Liver (tissue), 8 donors: ENCODE measurements at regions not wholly inside any gene's neighbourhood (a gene's known extent, or its start where the extent isn't known, plus 50 kb on each side); places are given as distances from the start of the nearest gene placed in this dataset.

Source experiments
- DNase-seq: peaks from one replicate; pipeline ENCODE4 v3.0.0-alpha.2; 2017; ENCODE audit warnings: low spot score
- H3K27ac ChIP-seq, 2 donors: one replicate each; pipeline ENCODE4 v1.7.0; 2013; ENCODE audit warnings: inconsistent platforms in 2 of 2, low read length in 2 of 2, control low read depth in 1 of 2, low read depth in 1 of 2, mild to moderate bottlenecking in 1 of 2
- H3K27me3 ChIP-seq, 4 donors: one replicate each; pipeline versions ENCODE4 v1.6.1 to v1.7.0; 2013; ENCODE audit warnings: low read length in 3 of 4, inconsistent platforms in 1 of 4, mild to moderate bottlenecking in 1 of 4, moderate library complexity in 1 of 4; ENCODE audit not compliant: control insufficient read depth in 4 of 4, insufficient read depth in 4 of 4
- H3K36me3 ChIP-seq, 4 donors: one replicate each; pipeline versions ENCODE4 v1.6.1 to v1.7.0; 2013; ENCODE audit warnings: low read length in 3 of 4, mild to moderate bottlenecking in 3 of 4, low read depth in 1 of 4, moderate library complexity in 1 of 4; ENCODE audit not compliant: control insufficient read depth in 4 of 4, insufficient read depth in 3 of 4
- H3K4me1 ChIP-seq, 4 donors: one replicate each; pipeline versions ENCODE4 v1.6.1 to v1.7.0; 2013; ENCODE audit warnings: low read length in 3 of 4, mild to moderate bottlenecking in 3 of 4, moderate library complexity in 1 of 4; ENCODE audit not compliant: control insufficient read depth in 4 of 4, insufficient read depth in 4 of 4
- H3K4me3 ChIP-seq, 3 donors: one replicate each; pipeline versions ENCODE4 v1.6.1 to v1.7.0; 2013; ENCODE audit warnings: low read length in 3 of 3, control low read depth in 1 of 3, low read depth in 1 of 3, mild to moderate bottlenecking in 1 of 3
- H3K9ac ChIP-seq, 2 donors: one replicate each; pipeline ENCODE4 v1.7.0; 2013; ENCODE audit warnings: low read length in 2 of 2, mild to moderate bottlenecking in 2 of 2, moderate library complexity in 2 of 2, control low read depth in 1 of 2, low read depth in 1 of 2
- H3K9me3 ChIP-seq, 4 donors: one replicate each; pipeline versions ENCODE4 v1.6.1 to v1.7.0; 2013; ENCODE audit warnings: low read length in 3 of 4; ENCODE audit not compliant: control insufficient read depth in 4 of 4
- EGR1 ChIP-seq, 2 donors: IDR thresholded peaks; 2 replicates each; pipeline ENCODE4 v1.6.1; 2016 to 2018; ENCODE audit warnings: antibody characterized with exemption in 2 of 2, low read depth in 2 of 2
- FOXA1 ChIP-seq: IDR thresholded peaks from 2 replicates; pipeline ENCODE4 v1.6.1; 2016; ENCODE audit warnings: antibody characterized with exemption
- FOXA2 ChIP-seq: IDR thresholded peaks from 2 replicates; pipeline ENCODE4 v1.6.1; 2016; ENCODE audit warnings: antibody characterized with exemption
- GABPA ChIP-seq, 2 donors: IDR thresholded peaks in 1 of 2; conservative IDR thresholded peaks in 1 of 2; 2 replicates each; pipeline ENCODE4 v1.6.1; 2016; ENCODE audit warnings: antibody characterized with exemption in 2 of 2, mild to moderate bottlenecking in 1 of 2, moderate library complexity in 1 of 2
- HNF4A ChIP-seq, 2 donors: conservative IDR thresholded peaks; 2 replicates each; pipeline ENCODE4 v1.6.1; 2016; ENCODE audit warnings: antibody characterized with exemption in 2 of 2, mild to moderate bottlenecking in 2 of 2
- HNF4G ChIP-seq: IDR thresholded peaks from 2 replicates; pipeline ENCODE4 v1.6.1; 2016; ENCODE audit warnings: antibody characterized with exemption
- JUND ChIP-seq, 2 donors: IDR thresholded peaks; 2 replicates each; pipeline ENCODE4 v1.6.1; 2016; ENCODE audit warnings: antibody characterized with exemption in 2 of 2
- NR2F2 ChIP-seq: IDR thresholded peaks from 2 replicates; pipeline ENCODE4 v1.6.1; 2016; ENCODE audit warnings: antibody characterized with exemption
- RAD21 ChIP-seq, 2 donors: IDR thresholded peaks; 2 replicates each; pipeline ENCODE4 v1.6.1; 2016; ENCODE audit warnings: antibody characterized with exemption in 2 of 2, mild to moderate bottlenecking in 2 of 2
- RXRA ChIP-seq, 2 donors: IDR thresholded peaks; 2 replicates each; pipeline ENCODE4 v1.6.1; 2017 to 2018; ENCODE audit warnings: antibody characterized with exemption in 2 of 2, mild to moderate bottlenecking in 1 of 2
- SP1 ChIP-seq: IDR thresholded peaks from 2 replicates; pipeline ENCODE4 v1.6.1; 2018; ENCODE audit warnings: antibody characterized with exemption, mild to moderate bottlenecking
- TAF1 ChIP-seq: conservative IDR thresholded peaks from 2 replicates; pipeline ENCODE4 v1.6.1; 2016; ENCODE audit warnings: antibody characterized with exemption, mild to moderate bottlenecking
- YY1 ChIP-seq: IDR thresholded peaks from 2 replicates; pipeline ENCODE4 v1.6.1; 2016; ENCODE audit warnings: antibody characterized with exemption, mild to moderate bottlenecking
- WGBS: extraction: QIAGEN DNeasy Blood & Tissue Kit; methylation state at CpG from one replicate; pipeline ENCODE4 v1.1.7; 2013; 5-methylcytosine and 5-hydroxymethylcytosine counted together
- TF ChIP-seq, protein P1 (sequence below): IDR thresholded peaks from 2 replicates; pipeline ENCODE4 v1.6.1; 2016; ENCODE audit warnings: antibody characterized with exemption
- TF ChIP-seq, protein P2 (sequence below): IDR thresholded peaks from 2 replicates; pipeline ENCODE4 v1.6.1; 2016; ENCODE audit warnings: antibody characterized with exemption
- TF ChIP-seq, protein P3 (sequence below): IDR thresholded peaks from 2 replicates; pipeline ENCODE4 v1.6.1; 2016; ENCODE audit warnings: antibody characterized with exemption
- TF ChIP-seq, protein P4 (sequence below): fragments of 150-350 bp; IDR thresholded peaks from 2 replicates; pipeline ENCODE4 v1.5.1; 2017; ENCODE audit warnings: improper control_type of control experiment, low read depth, low read length; ENCODE audit not compliant: missing input control
- TF ChIP-seq, protein P5 (sequence below): IDR thresholded peaks from 2 replicates; pipeline ENCODE4 v1.6.1; 2016; ENCODE audit warnings: antibody characterized with exemption, mild to moderate bottlenecking
- donor health status: healthy.
- donor health status: healthy.
- donor health status: healthy.
- donor health status: healthy.
- donor health status: healthy.

DNA sequence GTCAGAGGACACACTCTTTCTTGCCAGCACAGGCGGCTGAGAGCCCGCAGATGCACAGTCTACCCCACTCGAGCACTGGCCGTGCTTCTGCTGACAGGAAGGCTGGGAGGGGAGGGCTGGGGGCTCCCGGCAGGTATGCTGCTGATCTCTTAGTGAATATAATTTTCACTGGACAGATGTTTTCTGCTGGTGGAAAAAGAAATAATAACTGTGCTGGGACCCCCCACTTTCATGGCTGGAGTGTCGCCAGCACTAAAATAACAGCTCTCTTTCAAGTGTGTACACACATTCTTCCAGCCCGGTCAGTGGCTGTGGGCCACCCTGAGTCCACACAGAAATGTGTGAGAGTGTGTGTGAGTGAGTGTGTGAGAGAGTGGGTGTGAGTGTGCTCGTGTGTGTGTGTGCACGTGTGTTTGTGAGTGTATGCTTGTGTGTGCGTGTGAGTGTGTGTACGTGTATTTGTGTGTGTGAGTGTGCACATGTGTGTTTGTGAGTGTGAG is 167.7 kb upstream of the USP24 start (continued):
- TF ChIP-seq, protein P1, sequence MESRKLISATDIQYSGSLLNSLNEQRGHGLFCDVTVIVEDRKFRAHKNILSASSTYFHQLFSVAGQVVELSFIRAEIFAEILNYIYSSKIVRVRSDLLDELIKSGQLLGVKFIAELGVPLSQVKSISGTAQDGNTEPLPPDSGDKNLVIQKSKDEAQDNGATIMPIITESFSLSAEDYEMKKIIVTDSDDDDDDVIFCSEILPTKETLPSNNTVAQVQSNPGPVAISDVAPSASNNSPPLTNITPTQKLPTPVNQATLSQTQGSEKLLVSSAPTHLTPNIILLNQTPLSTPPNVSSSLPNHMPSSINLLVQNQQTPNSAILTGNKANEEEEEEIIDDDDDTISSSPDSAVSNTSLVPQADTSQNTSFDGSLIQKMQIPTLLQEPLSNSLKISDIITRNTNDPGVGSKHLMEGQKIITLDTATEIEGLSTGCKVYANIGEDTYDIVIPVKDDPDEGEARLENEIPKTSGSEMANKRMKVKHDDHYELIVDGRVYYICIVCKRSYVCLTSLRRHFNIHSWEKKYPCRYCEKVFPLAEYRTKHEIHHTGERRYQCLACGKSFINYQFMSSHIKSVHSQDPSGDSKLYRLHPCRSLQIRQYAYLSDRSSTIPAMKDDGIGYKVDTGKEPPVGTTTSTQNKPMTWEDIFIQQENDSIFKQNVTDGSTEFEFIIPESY, result no peak
- no peak for TF ChIP-seq RXRA (IDR thresholded peaks at IDR 0.05)

GRCh38 chr1:55381983-55382382 is 166.8 kb upstream of the USP24 start:
- TF ChIP-seq GABPA (IDR thresholded peaks at IDR 0.05 in 1 of 2, conservative IDR thresholded peaks at IDR 0.05 in 1 of 2) (no peak), SP1 (no peak), RXRA (IDR thresholded peaks at IDR 0.05) (no peak), JUND (IDR thresholded peaks at IDR 0.05) (no peak), FOXA2 (no peak)
- TF ChIP-seq, protein P2, sequence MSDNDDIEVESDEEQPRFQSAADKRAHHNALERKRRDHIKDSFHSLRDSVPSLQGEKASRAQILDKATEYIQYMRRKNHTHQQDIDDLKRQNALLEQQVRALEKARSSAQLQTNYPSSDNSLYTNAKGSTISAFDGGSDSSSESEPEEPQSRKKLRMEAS, result no peak
- TF ChIP-seq, protein P1, result no peak
- Histone ChIP-seq H3K4me1 (no peaks in the 10 kb centered on the region), H3K9ac (no peak overlapping the region), H3K9me3 (no peaks in the 10 kb centered on the region), H3K27me3 (no peaks in the 10 kb centered on the region), H3K27ac (no peak overlapping the region), H3K36me3 (no peaks in the 10 kb centered on the region), H3K4me3 (no peak overlapping the region)
- DNase-seq, result no peak
- WGBS, result 66% methylated on average over 2 of the region's 2 CpGs

DNA sequence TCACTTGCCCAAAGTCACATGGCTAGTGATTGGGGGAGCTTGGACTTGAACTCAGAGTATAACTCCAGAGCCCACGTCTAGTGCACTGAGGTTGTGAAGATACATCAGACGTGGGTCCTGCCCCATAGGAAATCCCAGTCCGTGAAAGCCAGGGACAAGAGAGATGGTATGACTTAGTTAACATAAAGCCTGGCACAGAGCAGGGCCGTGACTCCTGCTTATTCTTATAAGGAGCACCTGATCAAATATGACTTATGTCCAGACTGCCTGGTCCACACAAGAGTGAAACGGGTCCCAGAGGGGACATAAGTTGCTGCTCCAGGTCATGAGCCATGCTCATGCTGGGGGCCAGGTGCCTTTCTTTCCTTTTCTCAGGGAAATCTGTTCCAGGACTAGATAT is 166.3 kb upstream of the USP24 start:
- Histone ChIP-seq H3K27me3 (no peaks in the 10 kb centered on the region), H3K9ac (no peak overlapping the region), H3K36me3 (no peaks in the 10 kb centered on the region), H3K27ac (no peak overlapping the region), H3K4me3 (no peak overlapping the region), H3K4me1 (no peaks in the 10 kb centered on the region), H3K9me3 (no peaks in the 10 kb centered on the region)
- TF ChIP-seq YY1 (no peak), NR2F2 (no peak), HNF4G (no peak), FOXA1 (no peak), GABPA (IDR thresholded peaks at IDR 0.05 in 1 of 2, conservative IDR thresholded peaks at IDR 0.05 in 1 of 2) (no peak), RAD21 (IDR thresholded peaks at IDR 0.05) (no peak), EGR1 (IDR thresholded peaks at IDR 0.05; ENCODE audit: low read depth in 2 of 2) (no peak), FOXA2 (no peak), RXRA (IDR thresholded peaks at IDR 0.05) (no peak), TAF1 (no peak), HNF4A (conservative IDR thresholded peaks at IDR 0.05) (no peak)
- TF ChIP-seq, protein P3, sequence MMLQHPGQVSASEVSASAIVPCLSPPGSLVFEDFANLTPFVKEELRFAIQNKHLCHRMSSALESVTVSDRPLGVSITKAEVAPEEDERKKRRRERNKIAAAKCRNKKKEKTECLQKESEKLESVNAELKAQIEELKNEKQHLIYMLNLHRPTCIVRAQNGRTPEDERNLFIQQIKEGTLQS, result no peak
- TF ChIP-seq, protein P4, sequence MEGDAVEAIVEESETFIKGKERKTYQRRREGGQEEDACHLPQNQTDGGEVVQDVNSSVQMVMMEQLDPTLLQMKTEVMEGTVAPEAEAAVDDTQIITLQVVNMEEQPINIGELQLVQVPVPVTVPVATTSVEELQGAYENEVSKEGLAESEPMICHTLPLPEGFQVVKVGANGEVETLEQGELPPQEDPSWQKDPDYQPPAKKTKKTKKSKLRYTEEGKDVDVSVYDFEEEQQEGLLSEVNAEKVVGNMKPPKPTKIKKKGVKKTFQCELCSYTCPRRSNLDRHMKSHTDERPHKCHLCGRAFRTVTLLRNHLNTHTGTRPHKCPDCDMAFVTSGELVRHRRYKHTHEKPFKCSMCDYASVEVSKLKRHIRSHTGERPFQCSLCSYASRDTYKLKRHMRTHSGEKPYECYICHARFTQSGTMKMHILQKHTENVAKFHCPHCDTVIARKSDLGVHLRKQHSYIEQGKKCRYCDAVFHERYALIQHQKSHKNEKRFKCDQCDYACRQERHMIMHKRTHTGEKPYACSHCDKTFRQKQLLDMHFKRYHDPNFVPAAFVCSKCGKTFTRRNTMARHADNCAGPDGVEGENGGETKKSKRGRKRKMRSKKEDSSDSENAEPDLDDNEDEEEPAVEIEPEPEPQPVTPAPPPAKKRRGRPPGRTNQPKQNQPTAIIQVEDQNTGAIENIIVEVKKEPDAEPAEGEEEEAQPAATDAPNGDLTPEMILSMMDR, result no peak
- TF ChIP-seq, protein P1, result no peak
- TF ChIP-seq, protein P5, sequence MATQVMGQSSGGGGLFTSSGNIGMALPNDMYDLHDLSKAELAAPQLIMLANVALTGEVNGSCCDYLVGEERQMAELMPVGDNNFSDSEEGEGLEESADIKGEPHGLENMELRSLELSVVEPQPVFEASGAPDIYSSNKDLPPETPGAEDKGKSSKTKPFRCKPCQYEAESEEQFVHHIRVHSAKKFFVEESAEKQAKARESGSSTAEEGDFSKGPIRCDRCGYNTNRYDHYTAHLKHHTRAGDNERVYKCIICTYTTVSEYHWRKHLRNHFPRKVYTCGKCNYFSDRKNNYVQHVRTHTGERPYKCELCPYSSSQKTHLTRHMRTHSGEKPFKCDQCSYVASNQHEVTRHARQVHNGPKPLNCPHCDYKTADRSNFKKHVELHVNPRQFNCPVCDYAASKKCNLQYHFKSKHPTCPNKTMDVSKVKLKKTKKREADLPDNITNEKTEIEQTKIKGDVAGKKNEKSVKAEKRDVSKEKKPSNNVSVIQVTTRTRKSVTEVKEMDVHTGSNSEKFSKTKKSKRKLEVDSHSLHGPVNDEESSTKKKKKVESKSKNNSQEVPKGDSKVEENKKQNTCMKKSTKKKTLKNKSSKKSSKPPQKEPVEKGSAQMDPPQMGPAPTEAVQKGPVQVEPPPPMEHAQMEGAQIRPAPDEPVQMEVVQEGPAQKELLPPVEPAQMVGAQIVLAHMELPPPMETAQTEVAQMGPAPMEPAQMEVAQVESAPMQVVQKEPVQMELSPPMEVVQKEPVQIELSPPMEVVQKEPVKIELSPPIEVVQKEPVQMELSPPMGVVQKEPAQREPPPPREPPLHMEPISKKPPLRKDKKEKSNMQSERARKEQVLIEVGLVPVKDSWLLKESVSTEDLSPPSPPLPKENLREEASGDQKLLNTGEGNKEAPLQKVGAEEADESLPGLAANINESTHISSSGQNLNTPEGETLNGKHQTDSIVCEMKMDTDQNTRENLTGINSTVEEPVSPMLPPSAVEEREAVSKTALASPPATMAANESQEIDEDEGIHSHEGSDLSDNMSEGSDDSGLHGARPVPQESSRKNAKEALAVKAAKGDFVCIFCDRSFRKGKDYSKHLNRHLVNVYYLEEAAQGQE, result no peak
- 90% methylated on average over 5 of the region's 5 CpGs for WGBS
- DNase-seq, result no peak
